Esophagus squamous epithelium (tissue), 4 donors: ENCODE measurements at regions not wholly inside any gene's neighbourhood (a gene's known extent, or its start where the extent isn't known, plus 50 kb on each side); places are given as distances from the start of the nearest gene placed in this dataset.

Source experiments
- CTCF ChIP-seq, 6 experiments: fragments of 450-650 bp in 4 of 6; fragments of 200-600 bp in 2 of 6; sonication (generic) in 2 of 6; IDR thresholded peaks; one replicate each; pipeline ENCODE4 v1.5.1; 2016 to 2019; ENCODE audit warnings: antibody characterized with exemption in 6 of 6, mild to moderate bottlenecking in 4 of 6, moderate library complexity in 4 of 6
- POLR2A ChIP-seq, 4 donors: fragments of 450-650 bp; IDR thresholded peaks; one replicate each; pipeline ENCODE4 v1.6.1; 2017; ENCODE audit warnings: antibody characterized with exemption in 4 of 4, mild to moderate bottlenecking in 4 of 4, moderate library complexity in 3 of 4

- no peak for TF ChIP-seq CTCF (IDR thresholded peaks at IDR 0.05)
- TF ChIP-seq POLR2A (IDR thresholded peaks at IDR 0.05), result no peak
Observed at GRCh38 chr5:104431002-104431620, 868.5 kb upstream of the NUDT12 start.
